ENCODE measurements at regions not wholly inside any gene's neighbourhood (a gene's known extent, or its start where the extent isn't known, plus 50 kb on each side); places are given as distances from the start of the nearest gene placed in this dataset.

- POLR2A ChIA-PET = no interaction called here
- no peak for DNase-seq (ENCODE audit: extremely low spot score)
- CTCF ChIA-PET = no interaction called here
- TF ChIP-seq FOXM1 (IDR thresholded peaks at IDR 0.05; ENCODE audit: borderline replicate concordance) = no peak
Observed at GRCh38 chr11:134679592-134679991, 267.6 kb upstream of the B3GAT1 start.

DNA sequence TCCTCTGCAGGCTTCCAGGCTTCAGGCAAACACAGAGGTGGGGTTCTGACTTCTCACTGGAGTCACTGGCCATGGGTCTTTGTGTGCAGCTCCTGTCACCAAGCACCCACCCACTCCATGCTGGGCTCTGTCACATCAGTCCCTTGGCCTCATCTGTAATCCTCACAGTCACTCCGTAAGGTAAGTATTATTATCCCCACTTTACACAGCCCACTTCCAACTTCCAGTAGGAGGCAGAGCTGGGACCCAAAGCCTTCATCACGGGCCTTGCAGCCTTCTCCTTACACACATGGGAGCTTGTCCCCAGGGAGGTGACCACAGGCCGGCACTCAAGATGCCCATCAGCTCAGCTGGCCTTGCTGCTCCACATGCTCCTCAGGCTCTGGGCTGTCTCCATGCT lies 266.7 kb upstream of the B3GAT1 start:
- ChIA-PET CTCF (no interaction called here), POLR2A (no interaction called here)
- no peak for TF ChIP-seq ARNT (IDR thresholded peaks at IDR 0.05)
- TF ChIP-seq TARDBP (IDR thresholded peaks at IDR 0.05) = no peak
- TF ChIP-seq BHLHE40 (IDR thresholded peaks at IDR 0.05; ENCODE audit: borderline replicate concordance) = no peak
- no peak for TF ChIP-seq LEF1 (IDR thresholded peaks at IDR 0.05; ENCODE audit: borderline replicate concordance)
- TF ChIP-seq ELF4 (IDR thresholded peaks at IDR 0.05) = no peak
- TF ChIP-seq NFRKB (IDR thresholded peaks at IDR 0.05) = no peak
- TF ChIP-seq ZNF384 (IDR thresholded peaks at IDR 0.05) = no peak
- TF ChIP-seq HDGF (IDR thresholded peaks at IDR 0.05; ENCODE audit: borderline replicate concordance) = no peak
- TF ChIP-seq SP1 (IDR thresholded peaks at IDR 0.05) = no peak
- TF ChIP-seq CTBP1 (IDR thresholded peaks at IDR 0.05; ENCODE audit: borderline replicate concordance) = no peak
- TF ChIP-seq PKNOX1 (IDR thresholded peaks at IDR 0.05) = no peak
- TF ChIP-seq FOXA1 (IDR thresholded peaks at IDR 0.05) = no peak
- no peak for TF ChIP-seq SUZ12 (IDR thresholded peaks at IDR 0.05)
- no peak for TF ChIP-seq FOXM1 (IDR thresholded peaks at IDR 0.05; ENCODE audit: borderline replicate concordance)
- TF ChIP-seq FOXK2 (IDR thresholded peaks at IDR 0.05) = no peak
- TF ChIP-seq L3MBTL2 (conservative IDR thresholded peaks at IDR 0.05) = no peak
- DNase-seq (ENCODE audit: extremely low spot score) = no peak

DNA sequence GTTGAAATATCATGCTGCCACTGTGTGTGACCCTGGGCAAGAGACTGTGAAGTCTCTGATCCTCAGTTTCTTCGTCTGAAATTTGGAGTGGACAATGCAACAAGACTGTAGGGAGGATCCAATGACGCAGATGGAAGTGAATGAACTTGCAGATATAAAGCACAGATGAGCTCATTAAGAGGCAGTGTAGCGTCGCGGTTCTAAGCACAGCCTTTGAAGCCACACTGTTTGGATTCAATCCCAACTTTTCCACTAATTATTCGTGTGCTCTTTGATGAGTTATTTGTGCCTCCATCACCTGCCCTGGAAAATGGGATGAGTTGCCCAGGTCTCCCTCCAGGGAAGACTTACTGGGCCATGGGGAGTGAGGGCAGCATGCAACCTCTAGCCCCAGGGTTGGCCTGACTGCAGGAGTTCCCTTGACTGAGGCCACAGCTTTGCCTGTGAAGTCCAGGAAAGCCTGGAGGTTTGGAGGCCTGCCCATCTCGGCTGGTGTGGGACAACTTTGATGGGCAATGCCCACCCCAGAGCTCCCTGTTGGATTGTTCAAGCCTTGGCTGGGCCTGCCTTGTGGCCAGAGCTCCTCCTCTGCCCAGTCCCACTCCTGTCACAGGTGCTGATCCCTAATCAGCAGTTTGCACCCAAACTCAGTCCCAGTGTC lies 266.0 kb upstream of the B3GAT1 start:
- no peak for DNase-seq (ENCODE audit: extremely low spot score)
- ChIA-PET CTCF (no interaction called here), POLR2A (no interaction called here)
- TF ChIP-seq SUZ12 (IDR thresholded peaks at IDR 0.05) (no peak), FOXA1 (IDR thresholded peaks at IDR 0.05) (no peak), ELF4 (IDR thresholded peaks at IDR 0.05) (no peak), CTBP1 (IDR thresholded peaks at IDR 0.05; ENCODE audit: borderline replicate concordance) (no peak), BHLHE40 (IDR thresholded peaks at IDR 0.05; ENCODE audit: borderline replicate concordance) (no peak), SP1 (IDR thresholded peaks at IDR 0.05) (no peak), PKNOX1 (IDR thresholded peaks at IDR 0.05) (no peak), TARDBP (IDR thresholded peaks at IDR 0.05) (no peak), HDGF (IDR thresholded peaks at IDR 0.05; ENCODE audit: borderline replicate concordance) (no peak), NFRKB (IDR thresholded peaks at IDR 0.05) (no peak)

GRCh38 chr11:134677397-134677822 lies 265.4 kb upstream of the B3GAT1 start:
- ChIA-PET CTCF (no interaction called here), POLR2A (no interaction called here)
- TF ChIP-seq PKNOX1 (IDR thresholded peaks at IDR 0.05) (no peak), BHLHE40 (IDR thresholded peaks at IDR 0.05; ENCODE audit: borderline replicate concordance) (no peak), FOXK2 (IDR thresholded peaks at IDR 0.05) (no peak), L3MBTL2 (conservative IDR thresholded peaks at IDR 0.05) (no peak), SUZ12 (IDR thresholded peaks at IDR 0.05) (no peak), TARDBP (IDR thresholded peaks at IDR 0.05) (no peak), CTBP1 (IDR thresholded peaks at IDR 0.05; ENCODE audit: borderline replicate concordance) (no peak), ZNF384 (IDR thresholded peaks at IDR 0.05) (no peak), HDGF (IDR thresholded peaks at IDR 0.05; ENCODE audit: borderline replicate concordance) (no peak)
- no peak for DNase-seq (ENCODE audit: extremely low spot score)

DNA sequence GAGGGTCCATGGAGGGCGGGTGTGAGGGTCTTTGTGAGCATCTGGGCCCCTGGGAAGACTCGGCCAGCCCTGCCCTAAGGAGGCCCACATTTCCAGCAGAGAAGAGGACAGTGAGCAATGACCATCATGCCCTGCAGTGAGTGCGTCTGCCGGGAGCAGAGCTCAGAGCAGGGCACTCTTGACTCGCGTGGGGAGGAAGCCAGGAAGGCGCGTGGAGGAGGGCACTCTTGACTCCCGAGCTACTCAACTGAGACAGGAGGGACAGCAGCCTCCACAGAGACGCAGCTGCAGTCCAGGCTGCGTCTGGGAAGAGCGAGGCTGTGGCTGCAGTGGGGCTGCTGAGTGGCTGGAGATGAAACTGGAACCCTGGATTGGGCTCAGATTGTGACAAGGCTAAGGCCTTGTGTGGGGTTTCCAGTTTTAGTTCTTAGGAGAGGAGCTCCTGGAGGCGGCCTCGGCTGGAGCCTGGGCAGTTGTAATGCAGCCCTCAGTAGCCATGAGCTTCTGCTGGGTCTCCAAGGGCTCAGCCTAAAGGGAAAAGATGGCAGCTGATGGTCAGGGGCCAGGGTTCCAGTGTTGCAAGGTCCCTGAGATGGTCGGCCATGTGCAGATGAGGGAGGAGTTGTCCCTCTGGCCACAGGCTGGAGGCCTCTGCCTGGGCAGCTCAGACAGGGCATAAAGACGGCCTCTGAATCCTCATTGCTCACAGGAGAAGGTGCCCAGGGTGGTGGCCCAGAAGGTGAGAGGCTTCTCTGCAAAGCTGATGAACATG lies 264.7 kb upstream of the B3GAT1 start:
- TF ChIP-seq SP1 (IDR thresholded peaks at IDR 0.05) (no peak), CTBP1 (IDR thresholded peaks at IDR 0.05; ENCODE audit: borderline replicate concordance) (no peak), HDGF (IDR thresholded peaks at IDR 0.05; ENCODE audit: borderline replicate concordance) (no peak), NFRKB (IDR thresholded peaks at IDR 0.05) (no peak), L3MBTL2 (conservative IDR thresholded peaks at IDR 0.05) (no peak), ARNT (IDR thresholded peaks at IDR 0.05) (no peak), TARDBP (IDR thresholded peaks at IDR 0.05) (no peak), LEF1 (IDR thresholded peaks at IDR 0.05; ENCODE audit: borderline replicate concordance) (no peak), FOXM1 (IDR thresholded peaks at IDR 0.05; ENCODE audit: borderline replicate concordance) (no peak), SUZ12 (IDR thresholded peaks at IDR 0.05) (no peak), FOXA1 (IDR thresholded peaks at IDR 0.05) (no peak), PKNOX1 (IDR thresholded peaks at IDR 0.05) (no peak), ZNF384 (IDR thresholded peaks at IDR 0.05) (no peak), FOXK2 (IDR thresholded peaks at IDR 0.05) (no peak)
- POLR2A ChIA-PET = no interaction called here
- no peak for DNase-seq (ENCODE audit: extremely low spot score)
- CTCF ChIA-PET = no interaction called here
